EH (cell line): ENCODE measurements at regions not wholly inside any gene's neighbourhood (a gene's known extent, or its start where the extent isn't known, plus 50 kb on each side); places are given as distances from the start of the nearest gene placed in this dataset.
"Not testable (repeated sequence)": the region's sequence is repeated elsewhere in the genome, so short reads cannot be mapped to it uniquely, and the experiment has no call there.

Source experiments
- DNase-seq: peaks from one replicate; pipeline ENCODE4 v3.0.0-alpha.2; 2015; ENCODE audit warnings: low read depth

GRCh38 chr2:186302263-186302662 lies 183.8 kb upstream of the ZC3H15 start:
- no peak for DNase-seq

GRCh38 chr2:186303091-186303490 lies 183.0 kb upstream of the ZC3H15 start:
- no peak for DNase-seq

- no peak for DNase-seq
Observed at GRCh38 chr2:186304064-186304463, 182.0 kb upstream of the ZC3H15 start.

- DNase-seq: no peak
Observed at GRCh38 chr2:186306754-186307153, 179.3 kb upstream of the ZC3H15 start.

GRCh38 chr2:186307871-186308270 lies 178.2 kb upstream of the ZC3H15 start:
- no peak for DNase-seq

GRCh38 chr2:186308347-186308746 lies 177.7 kb upstream of the ZC3H15 start:
- no peak for DNase-seq

- peak; percentile 4 for DNase-seq
Observed at GRCh38 chr2:186309901-186310300, 176.2 kb upstream of the ZC3H15 start.

- DNase-seq: no peak
Observed at GRCh38 chr2:186319105-186319504, 167.0 kb upstream of the ZC3H15 start.

- no peak for DNase-seq
Observed at GRCh38 chr2:186325827-186326535, 160.1 kb upstream of the ZC3H15 start.

- no peak for DNase-seq
Observed at GRCh38 chr2:186327251-186327868, 158.7 kb upstream of the ZC3H15 start.

- no peak for DNase-seq
Observed at GRCh38 chr2:186328838-186329237, 157.2 kb upstream of the ZC3H15 start.

GRCh38 chr2:186330050-186330449 lies 156.0 kb upstream of the ZC3H15 start:
- no peak for DNase-seq

GRCh38 chr2:186339716-186340115 lies 146.3 kb upstream of the ZC3H15 start:
- peak; percentile 11 for DNase-seq

GRCh38 chr2:186342029-186342428 lies 144.0 kb upstream of the ZC3H15 start:
- no peak for DNase-seq

GRCh38 chr2:186345745-186346144 lies 140.3 kb upstream of the ZC3H15 start:
- no peak for DNase-seq

GRCh38 chr2:186346216-186346615 lies 139.8 kb upstream of the ZC3H15 start:
- no peak for DNase-seq

GRCh38 chr2:186347472-186347871 lies 138.6 kb upstream of the ZC3H15 start:
- no peak for DNase-seq

GRCh38 chr2:186348200-186348599 lies 137.9 kb upstream of the ZC3H15 start:
- no peak for DNase-seq

- peak; percentile 42 for DNase-seq
Observed at GRCh38 chr2:186349508-186349907, 136.6 kb upstream of the ZC3H15 start.

GRCh38 chr2:186354160-186354559 lies 131.9 kb upstream of the ZC3H15 start:
- DNase-seq: not testable (repeated sequence)

GRCh38 chr2:186365406-186365805 lies 120.7 kb upstream of the ZC3H15 start:
- DNase-seq: peak; percentile 20

GRCh38 chr2:186379052-186379451 lies 107.0 kb upstream of the ZC3H15 start:
- DNase-seq: no peak

GRCh38 chr2:186380805-186381204 lies 105.3 kb upstream of the ZC3H15 start:
- DNase-seq: no peak

GRCh38 chr2:186381573-186381972 lies 104.5 kb upstream of the ZC3H15 start:
- no peak for DNase-seq
